ENCODE measurements at regions not wholly inside any gene's neighbourhood (a gene's known extent, or its start where the extent isn't known, plus 50 kb on each side); places are given as distances from the start of the nearest gene placed in this dataset.
A peak's percentile ranks its signal among the peaks of the same experiment; 100 is the strongest.
"Not testable (repeated sequence)": the region's sequence is repeated elsewhere in the genome, so short reads cannot be mapped to it uniquely, and the experiment has no call there.

GRCh38 chr10:33032654-33033151 is 74.7 kb upstream of the ITGB1 start:
- DNase-seq: no peak

- no peak for DNase-seq
Observed at GRCh38 chr10:33031815-33032653, 74.0 kb upstream of the ITGB1 start.

GRCh38 chr10:33031171-33031570 is 73.1 kb upstream of the ITGB1 start:
- no peak for DNase-seq

GRCh38 chr10:33028515-33028914 is 70.5 kb upstream of the ITGB1 start:
- DNase-seq: not testable (repeated sequence)

DNA sequence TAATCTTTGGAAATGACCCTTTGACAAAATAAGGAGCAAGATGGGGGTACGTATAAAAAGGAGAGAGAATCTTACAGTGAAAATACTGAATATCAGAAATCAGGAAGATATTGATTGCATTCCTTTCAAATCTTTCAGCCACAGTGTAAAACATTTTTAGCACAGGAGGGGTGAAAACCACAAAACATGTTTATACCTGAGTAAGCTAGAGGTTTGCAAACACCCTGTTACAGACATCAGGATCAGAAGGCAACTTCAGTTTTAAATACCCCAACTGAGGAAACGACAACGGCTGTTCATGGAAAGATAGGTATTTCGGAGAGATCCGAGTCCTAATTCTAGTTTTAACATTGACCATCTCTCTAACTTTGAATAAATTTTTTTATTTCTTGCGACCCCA is 69.1 kb upstream of the ITGB1 start:
- no peak for DNase-seq

- no peak for DNase-seq
Observed at GRCh38 chr10:33026422-33026821, 68.4 kb upstream of the ITGB1 start.

DNA sequence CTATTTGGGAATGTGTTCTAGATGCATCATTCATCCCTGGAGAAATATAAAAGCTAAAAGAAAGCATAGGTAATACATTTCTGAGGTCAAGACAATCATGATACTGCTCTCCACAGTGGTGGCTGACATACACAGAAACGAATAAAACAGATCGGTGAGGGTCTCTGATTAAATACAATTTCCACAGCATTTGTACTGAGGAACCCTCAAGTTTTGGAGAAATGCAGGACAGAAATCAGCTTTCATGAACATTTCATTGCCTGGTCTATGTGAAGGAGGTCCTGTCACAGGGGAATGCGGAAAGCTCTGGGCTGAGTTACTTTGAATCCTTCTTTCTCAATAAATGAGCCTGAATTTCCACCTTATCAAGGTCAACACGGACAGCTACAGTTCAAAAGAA is 67.9 kb upstream of the ITGB1 start:
- no peak for DNase-seq

DNA sequence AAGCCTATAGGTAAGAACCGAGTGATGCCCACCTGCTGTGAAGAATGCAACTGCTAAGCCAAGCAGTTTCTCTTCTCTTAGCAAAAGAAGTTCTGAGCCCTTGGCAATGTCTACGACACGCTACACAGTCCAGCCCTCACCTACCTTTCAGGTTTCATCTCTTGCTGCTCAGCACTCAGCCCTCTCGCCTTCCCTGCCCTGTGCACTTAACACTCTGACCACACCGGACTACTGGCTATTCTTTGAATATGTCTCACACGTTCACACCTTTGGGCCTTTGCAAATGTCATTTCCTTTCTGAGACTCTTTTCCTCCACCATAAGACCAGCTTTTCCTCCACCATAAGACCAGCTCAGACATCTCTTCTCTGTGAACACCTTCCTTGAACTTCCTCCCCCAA is 67.0 kb upstream of the ITGB1 start:
- DNase-seq: no peak

DNA sequence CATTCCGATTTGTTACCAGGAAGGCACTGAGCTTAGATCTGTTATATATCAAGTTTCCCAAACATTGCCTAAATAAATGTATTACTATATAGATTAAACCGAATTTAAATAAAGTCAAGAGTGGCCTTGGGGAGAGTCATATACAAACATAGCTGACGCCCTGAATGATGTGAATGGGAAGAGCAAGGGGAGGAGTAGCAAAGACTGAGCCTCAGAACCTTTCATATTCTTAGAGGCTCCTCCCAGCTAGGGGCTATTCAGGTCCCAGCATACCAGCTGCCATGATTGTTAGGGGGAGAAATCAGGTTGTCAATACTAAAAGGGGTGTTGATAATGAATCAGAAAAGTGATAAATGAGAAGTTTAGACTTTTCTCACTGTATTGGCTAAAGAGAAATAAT is 64.7 kb upstream of the ITGB1 start:
- no peak for DNase-seq

- no peak for DNase-seq
Observed at GRCh38 chr10:33022090-33022489, 64.1 kb upstream of the ITGB1 start.

DNA sequence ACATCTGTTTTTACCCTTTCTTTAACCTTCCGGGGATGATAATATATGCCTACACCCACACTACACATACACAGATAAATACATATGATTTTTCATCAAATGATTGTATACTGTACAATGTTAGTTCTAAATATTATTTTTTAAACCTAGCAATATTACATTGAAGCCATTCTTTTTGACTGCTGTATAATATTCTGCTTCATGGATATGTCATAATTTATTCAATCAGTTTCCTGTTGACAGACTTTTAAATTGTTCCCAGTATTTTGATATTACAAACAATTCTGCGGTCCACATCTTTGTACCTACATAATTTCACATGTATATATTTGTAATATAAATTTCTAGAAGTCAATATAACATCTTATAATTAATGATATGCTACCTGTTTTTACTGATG is 59.0 kb upstream of the ITGB1 start:
- no peak for DNase-seq

- no peak for DNase-seq
Observed at GRCh38 chr10:33015761-33016547, 57.9 kb upstream of the ITGB1 start.

DNA sequence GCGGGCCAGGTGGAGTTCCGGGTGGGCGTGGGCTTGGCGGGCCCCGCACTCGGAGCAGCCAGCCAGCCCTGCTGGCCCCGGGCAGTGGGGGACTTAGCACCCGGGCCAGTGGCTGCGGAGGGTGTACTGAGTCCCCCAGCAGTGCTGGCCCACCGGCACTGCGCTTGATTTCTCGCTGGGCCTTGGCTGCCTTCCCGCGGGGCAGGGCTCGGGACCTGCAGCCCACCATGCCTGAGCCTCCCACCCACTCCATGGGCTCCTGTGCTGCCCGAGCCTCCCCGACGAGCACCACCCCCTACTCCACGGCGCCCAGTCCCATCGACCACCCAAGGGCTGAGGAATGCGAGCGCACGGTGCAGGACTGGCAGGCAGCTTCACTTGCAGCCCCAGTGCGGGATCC is 55.3 kb upstream of the ITGB1 start:
- DNase-seq: not testable (repeated sequence)

GRCh38 chr10:33012306-33012705 is 54.3 kb upstream of the ITGB1 start:
- DNase-seq: no peak

- DNase-seq: no peak
Observed at GRCh38 chr10:33010132-33011037, 52.4 kb upstream of the ITGB1 start.

DNA sequence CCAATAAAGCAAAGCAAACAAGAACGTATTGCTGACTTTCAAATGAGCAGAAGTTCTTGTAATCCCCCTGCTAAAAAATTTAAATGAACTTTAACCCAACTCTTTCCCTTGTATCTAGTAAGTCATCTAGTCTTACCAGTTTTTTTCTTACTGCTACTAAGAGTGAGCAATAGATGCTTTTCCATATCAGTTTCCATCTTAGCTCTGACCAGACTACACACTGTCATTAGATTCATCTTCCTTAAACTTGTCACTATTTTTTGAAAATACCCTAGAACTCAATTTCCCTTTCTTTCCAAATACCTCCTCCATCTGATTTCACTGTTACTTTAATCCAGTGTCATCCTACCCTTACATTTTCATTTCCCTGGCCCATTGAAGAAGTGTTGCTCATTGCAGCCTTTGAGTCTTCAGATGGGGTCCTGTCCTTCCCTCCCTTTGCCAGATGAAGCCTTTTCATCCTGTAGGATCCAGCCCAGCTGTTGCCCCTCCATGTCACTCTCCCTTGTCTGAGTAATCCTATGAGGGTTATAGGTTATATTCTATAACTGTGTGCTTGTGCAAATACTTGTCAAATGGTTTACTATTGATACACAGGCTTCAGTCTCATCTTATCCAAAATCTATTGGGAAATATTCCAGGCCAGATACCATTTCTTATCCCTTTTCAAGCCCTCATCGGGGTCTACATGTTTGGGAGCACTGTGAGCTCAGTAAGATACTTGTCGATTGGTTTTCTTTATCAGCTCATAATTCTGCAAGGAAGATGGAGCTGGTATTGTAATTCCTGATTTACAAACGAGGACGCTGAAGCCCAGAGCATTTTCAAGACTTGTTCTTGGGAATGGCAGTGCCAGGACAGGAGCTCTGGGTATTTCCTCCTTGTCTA is 51.5 kb upstream of the ITGB1 start:
- DNase-seq: no peak

- DNase-seq: peak; percentile 92
Observed at GRCh38 chr10:33008499-33009243, 50.6 kb upstream of the ITGB1 start.

DNA sequence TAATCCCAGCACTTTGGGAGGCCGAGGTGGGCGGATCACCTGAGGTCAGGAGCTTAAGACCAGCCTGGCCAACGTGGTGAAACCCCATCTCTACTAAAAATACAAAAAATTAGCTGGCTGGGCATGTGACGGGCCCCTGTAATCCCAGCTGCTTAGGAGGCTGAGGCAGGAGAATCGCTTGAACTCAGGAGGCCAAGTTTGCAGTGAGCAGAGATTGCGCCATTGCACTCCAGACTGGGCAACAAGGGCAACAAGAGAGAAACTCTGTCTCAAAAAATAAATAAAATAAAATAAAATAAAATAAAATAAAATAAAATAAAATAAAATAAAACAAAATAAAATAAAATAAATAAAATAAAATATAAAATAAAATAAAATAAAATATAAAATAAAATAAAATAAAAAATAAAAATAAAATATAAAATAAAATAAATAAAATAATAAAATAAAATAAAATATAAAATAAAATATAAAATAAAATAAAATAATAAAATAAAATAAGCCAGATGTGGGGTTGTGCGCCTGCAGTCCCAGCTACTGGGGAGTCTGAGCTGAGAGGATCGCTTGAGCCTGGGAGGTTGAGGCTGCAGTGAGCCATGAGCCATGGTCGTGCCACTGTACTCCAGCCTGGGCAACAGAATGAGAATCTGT is 49.8 kb upstream of the ITGB1 start:
- not testable (repeated sequence) for DNase-seq

Data from OCI-M1 (cell line).